ENCODE measurements at regions not wholly inside any gene's neighbourhood (a gene's known extent, or its start where the extent isn't known, plus 50 kb on each side); places are given as distances from the start of the nearest gene placed in this dataset.

GRCh38 chr6:169112483-169113320 is 140.9 kb downstream of the THBS2 start:
- H3K27ac ChIP-seq (ENCODE audit: poor library complexity, severe bottlenecking): no peak overlapping the region
- H3K4me1 ChIP-seq (ENCODE audit: insufficient read depth, poor library complexity, severe bottlenecking): no peaks in the 10 kb centered on the region
- H3K9me3 ChIP-seq (ENCODE audit: severe bottlenecking): no peaks in the 10 kb centered on the region
- DNase-seq (ENCODE audit: low spot score) (no peak), ATAC-seq (ENCODE audit: low read depth) (no peak)
- no peak for TF ChIP-seq CTCF (IDR thresholded peaks at IDR 0.05; ENCODE audit: poor library complexity, severe bottlenecking)
- no peak overlapping the region for H3K4me3 ChIP-seq (ENCODE audit: severe bottlenecking)
- H3K27me3 ChIP-seq (ENCODE audit: insufficient read depth, poor library complexity, severe bottlenecking): no peaks in the 10 kb centered on the region
- H3K36me3 ChIP-seq (ENCODE audit: low read depth): no peaks in the 10 kb centered on the region

- ATAC-seq (ENCODE audit: low read depth) (no peak), DNase-seq (ENCODE audit: low spot score) (no peak)
- no peaks in the 10 kb centered on the region for H3K9me3 ChIP-seq (ENCODE audit: severe bottlenecking)
- no peak for TF ChIP-seq CTCF (IDR thresholded peaks at IDR 0.05; ENCODE audit: poor library complexity, severe bottlenecking)
- no peak overlapping the region for H3K4me3 ChIP-seq (ENCODE audit: severe bottlenecking)
- H3K4me1 ChIP-seq (ENCODE audit: insufficient read depth, poor library complexity, severe bottlenecking): no peaks in the 10 kb centered on the region
- H3K36me3 ChIP-seq (ENCODE audit: low read depth): no peaks in the 10 kb centered on the region
- no peak overlapping the region for H3K27ac ChIP-seq (ENCODE audit: poor library complexity, severe bottlenecking)
- no peaks in the 10 kb centered on the region for H3K27me3 ChIP-seq (ENCODE audit: insufficient read depth, poor library complexity, severe bottlenecking)
Observed at GRCh38 chr6:169111203-169111602, 142.4 kb downstream of the THBS2 start.

GRCh38 chr6:169109411-169110220 is 144.0 kb downstream of the THBS2 start:
- Histone ChIP-seq H3K4me1 (ENCODE audit: insufficient read depth, poor library complexity, severe bottlenecking) (no peaks in the 10 kb centered on the region), H3K4me3 (ENCODE audit: severe bottlenecking) (no peak overlapping the region), H3K9me3 (ENCODE audit: severe bottlenecking) (no peaks in the 10 kb centered on the region), H3K27me3 (ENCODE audit: insufficient read depth, poor library complexity, severe bottlenecking) (no peaks in the 10 kb centered on the region), H3K27ac (ENCODE audit: poor library complexity, severe bottlenecking) (no peak overlapping the region), H3K36me3 (ENCODE audit: low read depth) (no peaks in the 10 kb centered on the region)
- TF ChIP-seq CTCF (IDR thresholded peaks at IDR 0.05; ENCODE audit: poor library complexity, severe bottlenecking): no peak
- no peak for DNase-seq (ENCODE audit: low spot score)
- no peak for ATAC-seq (ENCODE audit: low read depth)

GRCh38 chr6:169108753-169109152 is 144.9 kb downstream of the THBS2 start:
- DNase-seq (ENCODE audit: low spot score): no peak
- H3K27ac ChIP-seq (ENCODE audit: poor library complexity, severe bottlenecking): no peak overlapping the region
- H3K4me1 ChIP-seq (ENCODE audit: insufficient read depth, poor library complexity, severe bottlenecking): no peaks in the 10 kb centered on the region
- H3K27me3 ChIP-seq (ENCODE audit: insufficient read depth, poor library complexity, severe bottlenecking): no peaks in the 10 kb centered on the region
- no peak for ATAC-seq (ENCODE audit: low read depth)
- H3K4me3 ChIP-seq (ENCODE audit: severe bottlenecking): no peak overlapping the region
- H3K9me3 ChIP-seq (ENCODE audit: severe bottlenecking): no peaks in the 10 kb centered on the region
- no peak for TF ChIP-seq CTCF (IDR thresholded peaks at IDR 0.05; ENCODE audit: poor library complexity, severe bottlenecking)
- no peaks in the 10 kb centered on the region for H3K36me3 ChIP-seq (ENCODE audit: low read depth)

All from RWPE2 (cell line).